ENCODE measurements at regions not wholly inside any gene's neighbourhood (a gene's known extent, or its start where the extent isn't known, plus 50 kb on each side); places are given as distances from the start of the nearest gene placed in this dataset.

- H3K27me3 ChIP-seq (ENCODE audit: control insufficient read depth, insufficient read depth, low read length) = no peaks in the 10 kb centered on the region
- no peak overlapping the region for H3K4me3 ChIP-seq (ENCODE audit: low read depth, low read length)
- TF ChIP-seq, protein P1, sequence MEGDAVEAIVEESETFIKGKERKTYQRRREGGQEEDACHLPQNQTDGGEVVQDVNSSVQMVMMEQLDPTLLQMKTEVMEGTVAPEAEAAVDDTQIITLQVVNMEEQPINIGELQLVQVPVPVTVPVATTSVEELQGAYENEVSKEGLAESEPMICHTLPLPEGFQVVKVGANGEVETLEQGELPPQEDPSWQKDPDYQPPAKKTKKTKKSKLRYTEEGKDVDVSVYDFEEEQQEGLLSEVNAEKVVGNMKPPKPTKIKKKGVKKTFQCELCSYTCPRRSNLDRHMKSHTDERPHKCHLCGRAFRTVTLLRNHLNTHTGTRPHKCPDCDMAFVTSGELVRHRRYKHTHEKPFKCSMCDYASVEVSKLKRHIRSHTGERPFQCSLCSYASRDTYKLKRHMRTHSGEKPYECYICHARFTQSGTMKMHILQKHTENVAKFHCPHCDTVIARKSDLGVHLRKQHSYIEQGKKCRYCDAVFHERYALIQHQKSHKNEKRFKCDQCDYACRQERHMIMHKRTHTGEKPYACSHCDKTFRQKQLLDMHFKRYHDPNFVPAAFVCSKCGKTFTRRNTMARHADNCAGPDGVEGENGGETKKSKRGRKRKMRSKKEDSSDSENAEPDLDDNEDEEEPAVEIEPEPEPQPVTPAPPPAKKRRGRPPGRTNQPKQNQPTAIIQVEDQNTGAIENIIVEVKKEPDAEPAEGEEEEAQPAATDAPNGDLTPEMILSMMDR (IDR thresholded peaks at IDR 0.05; ENCODE audit: insufficient read depth, low read length, poor library complexity, severe bottlenecking) = no peak
Observed at GRCh38 chr2:234430871-234431270, 66.0 kb downstream of the ARL4C start.

GRCh38 chr2:234429265-234429664 is 67.6 kb downstream of the ARL4C start:
- no peak for DNase-seq (ENCODE audit: low read depth)
- no peaks in the 10 kb centered on the region for H3K27me3 ChIP-seq (ENCODE audit: control insufficient read depth, insufficient read depth, low read length)
- no peaks in the 10 kb centered on the region for H3K36me3 ChIP-seq (ENCODE audit: control insufficient read depth, insufficient read depth, low read length)
- TF ChIP-seq, protein P1 (IDR thresholded peaks at IDR 0.05; ENCODE audit: insufficient read depth, low read length, poor library complexity, severe bottlenecking) = no peak
- H3K4me3 ChIP-seq (ENCODE audit: low read depth, low read length) = no peak overlapping the region

More at GRCh38 chr2:234430871-234431270, 66.0 kb downstream of the ARL4C start:
- no peaks in the 10 kb centered on the region for H3K36me3 ChIP-seq (ENCODE audit: control insufficient read depth, insufficient read depth, low read length)
- no peak for DNase-seq (ENCODE audit: low read depth)

- H3K27me3 ChIP-seq (ENCODE audit: control insufficient read depth, insufficient read depth, low read length) = no peaks in the 10 kb centered on the region
- TF ChIP-seq, protein P1 (IDR thresholded peaks at IDR 0.05; ENCODE audit: insufficient read depth, low read length, poor library complexity, severe bottlenecking) = no peak
- peak; percentile 84 for DNase-seq (ENCODE audit: low read depth)
- H3K36me3 ChIP-seq (ENCODE audit: control insufficient read depth, insufficient read depth, low read length) = no peaks in the 10 kb centered on the region
- no peak overlapping the region for H3K4me3 ChIP-seq (ENCODE audit: low read depth, low read length)
Observed at GRCh38 chr2:234427081-234428061, 69.5 kb downstream of the ARL4C start.

DNA sequence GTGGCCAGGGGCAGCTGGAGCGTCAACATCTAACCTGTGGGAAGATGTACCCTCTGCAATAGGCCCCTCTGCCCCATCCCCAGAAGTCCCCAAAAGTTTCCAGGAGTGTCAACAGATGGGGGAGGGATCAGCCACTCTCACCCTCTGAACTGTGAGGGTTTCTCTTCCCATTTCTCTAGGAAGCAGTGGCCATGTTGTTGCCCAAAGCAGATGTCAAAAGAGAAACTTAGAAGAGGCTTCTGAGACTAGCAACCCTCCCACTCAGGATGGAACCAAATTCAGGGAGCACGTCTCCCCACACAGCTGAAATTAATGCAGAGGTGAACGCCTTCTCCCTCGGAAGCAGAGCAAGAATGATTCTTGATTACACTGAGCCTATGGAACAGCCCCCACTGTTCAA is 70.3 kb downstream of the ARL4C start:
- no peaks in the 10 kb centered on the region for H3K27me3 ChIP-seq (ENCODE audit: control insufficient read depth, insufficient read depth, low read length)
- no peak for DNase-seq (ENCODE audit: low read depth)
- TF ChIP-seq, protein P1 (IDR thresholded peaks at IDR 0.05; ENCODE audit: insufficient read depth, low read length, poor library complexity, severe bottlenecking) = no peak
- H3K36me3 ChIP-seq (ENCODE audit: control insufficient read depth, insufficient read depth, low read length) = no peaks in the 10 kb centered on the region
- no peak overlapping the region for H3K4me3 ChIP-seq (ENCODE audit: low read depth, low read length)

DNA sequence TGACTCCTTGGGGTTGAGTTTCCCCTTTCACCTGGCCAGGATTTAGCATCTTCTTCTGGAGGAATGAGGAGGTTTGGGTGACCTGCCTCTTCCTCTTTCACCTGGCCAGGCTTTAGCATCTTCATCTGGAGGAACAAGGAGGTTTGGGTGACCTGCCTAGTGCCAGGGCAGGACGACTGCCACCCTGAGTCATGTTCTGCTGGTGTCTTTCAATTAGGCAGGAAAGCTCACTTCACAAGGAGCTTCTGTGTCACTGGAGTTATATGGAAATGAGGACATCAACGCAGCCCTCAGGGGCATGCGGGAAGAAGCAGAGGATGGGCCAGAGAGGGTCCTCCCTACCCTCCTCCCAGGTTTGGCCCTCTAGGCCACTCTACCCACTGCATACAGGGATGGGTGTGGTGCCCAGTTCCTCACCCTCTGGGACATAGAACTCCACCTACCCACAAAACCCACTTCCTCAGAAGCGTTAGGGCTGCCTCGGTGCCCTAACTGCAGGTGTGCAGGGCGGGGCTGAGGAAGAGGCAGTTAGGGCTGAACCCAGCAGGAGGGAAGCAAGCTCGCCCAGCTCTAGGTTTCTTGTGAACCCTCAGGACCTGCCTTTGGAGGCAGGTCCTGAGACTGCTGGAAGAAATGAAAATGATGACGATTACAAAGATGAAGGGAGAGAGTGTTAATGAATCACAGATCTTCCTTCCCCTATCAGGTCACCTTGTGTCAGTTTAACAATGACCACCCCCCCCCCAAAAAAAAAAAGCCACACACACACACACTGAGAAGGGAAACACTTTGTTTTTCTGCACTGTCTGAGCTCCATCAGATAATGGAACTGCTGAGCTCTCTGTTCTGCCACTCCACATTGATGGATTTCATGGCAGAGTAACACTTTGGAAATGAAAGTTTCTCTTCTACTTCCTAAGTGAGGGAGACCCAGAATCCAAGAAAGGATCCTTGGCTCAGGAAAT is 71.0 kb downstream of the ARL4C start:
- Histone ChIP-seq H3K36me3 (ENCODE audit: control insufficient read depth, insufficient read depth, low read length) (no peaks in the 10 kb centered on the region), H3K27me3 (ENCODE audit: control insufficient read depth, insufficient read depth, low read length) (no peaks in the 10 kb centered on the region), H3K4me3 (ENCODE audit: low read depth, low read length) (no peak overlapping the region)
- TF ChIP-seq, protein P1 (IDR thresholded peaks at IDR 0.05; ENCODE audit: insufficient read depth, low read length, poor library complexity, severe bottlenecking) = no peak
- no peak for DNase-seq (ENCODE audit: low read depth)
